WERI-Rb-1 (cell line): ENCODE measurements at regions not wholly inside any gene's neighbourhood (a gene's known extent, or its start where the extent isn't known, plus 50 kb on each side); places are given as distances from the start of the nearest gene placed in this dataset.

ENCODE experiments used
- DNase-seq: peaks from one replicate; pipeline ENCODE4 v3.0.0-alpha.2; 2020
- H3K27ac ChIP-seq: fragments of 250-450 bp; sonication (Bioruptor Pico); 2 replicates; pipeline ENCODE4 v1.5.1; 2020; ENCODE audit warnings: mild to moderate bottlenecking, moderate library complexity
- H3K27me3 ChIP-seq: fragments of 250-450 bp; sonication (Bioruptor Pico); 2 replicates; pipeline ENCODE4 v1.5.1; 2021; ENCODE audit warnings: mild to moderate bottlenecking, low read depth, moderate library complexity; ENCODE audit not compliant: insufficient read depth, severe bottlenecking
- H3K36me3 ChIP-seq: fragments of 250-450 bp; sonication (Bioruptor Pico); 2 replicates; pipeline ENCODE4 v1.5.1; 2020; ENCODE audit warnings: mild to moderate bottlenecking, moderate library complexity
- H3K4me3 ChIP-seq: 2 replicates; pipeline ENCODE4 v1.5.1; 2011; ENCODE audit warnings: low read depth, mild to moderate bottlenecking, control low read depth, low read length
- H3K9me3 ChIP-seq: fragments of 250-450 bp; sonication (Bioruptor Pico); 2 replicates; pipeline ENCODE4 v1.5.1; 2021; ENCODE audit warnings: mild to moderate bottlenecking, moderate library complexity; ENCODE audit not compliant: severe bottlenecking
- TF ChIP-seq, protein P1 (sequence below): IDR thresholded peaks from 2 replicates; pipeline ENCODE4 v1.5.1; 2011; ENCODE audit warnings: low read depth, mild to moderate bottlenecking, control low read depth, inconsistent platforms, low read length

DNA sequence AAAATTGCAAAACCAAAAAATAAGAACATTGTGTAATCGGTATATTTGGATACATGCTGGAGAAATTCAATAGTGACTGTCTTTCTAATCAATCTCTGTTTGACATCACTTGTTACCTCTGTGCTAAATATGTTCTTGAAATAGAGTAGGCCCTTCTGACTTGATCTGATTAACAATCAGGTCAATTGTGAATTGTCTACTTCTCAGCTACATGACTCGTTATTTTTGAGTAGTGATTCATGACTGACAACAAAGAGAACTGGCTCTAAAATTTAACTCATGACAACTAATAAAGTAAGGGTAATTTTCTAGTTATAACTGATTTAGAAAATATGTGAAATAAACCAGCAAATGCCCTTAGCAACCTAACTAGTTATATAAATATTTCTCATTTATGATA, 312.1 kb downstream of the TMX3 start:
- no peaks in the 10 kb centered on the region for H3K27me3 ChIP-seq
- no peak for DNase-seq
- H3K9me3 ChIP-seq = no peaks in the 10 kb centered on the region
- no peaks in the 10 kb centered on the region for H3K36me3 ChIP-seq
- H3K4me3 ChIP-seq = no peak overlapping the region
- H3K27ac ChIP-seq = no peak overlapping the region
- TF ChIP-seq, protein P1, sequence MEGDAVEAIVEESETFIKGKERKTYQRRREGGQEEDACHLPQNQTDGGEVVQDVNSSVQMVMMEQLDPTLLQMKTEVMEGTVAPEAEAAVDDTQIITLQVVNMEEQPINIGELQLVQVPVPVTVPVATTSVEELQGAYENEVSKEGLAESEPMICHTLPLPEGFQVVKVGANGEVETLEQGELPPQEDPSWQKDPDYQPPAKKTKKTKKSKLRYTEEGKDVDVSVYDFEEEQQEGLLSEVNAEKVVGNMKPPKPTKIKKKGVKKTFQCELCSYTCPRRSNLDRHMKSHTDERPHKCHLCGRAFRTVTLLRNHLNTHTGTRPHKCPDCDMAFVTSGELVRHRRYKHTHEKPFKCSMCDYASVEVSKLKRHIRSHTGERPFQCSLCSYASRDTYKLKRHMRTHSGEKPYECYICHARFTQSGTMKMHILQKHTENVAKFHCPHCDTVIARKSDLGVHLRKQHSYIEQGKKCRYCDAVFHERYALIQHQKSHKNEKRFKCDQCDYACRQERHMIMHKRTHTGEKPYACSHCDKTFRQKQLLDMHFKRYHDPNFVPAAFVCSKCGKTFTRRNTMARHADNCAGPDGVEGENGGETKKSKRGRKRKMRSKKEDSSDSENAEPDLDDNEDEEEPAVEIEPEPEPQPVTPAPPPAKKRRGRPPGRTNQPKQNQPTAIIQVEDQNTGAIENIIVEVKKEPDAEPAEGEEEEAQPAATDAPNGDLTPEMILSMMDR = no peak

DNA sequence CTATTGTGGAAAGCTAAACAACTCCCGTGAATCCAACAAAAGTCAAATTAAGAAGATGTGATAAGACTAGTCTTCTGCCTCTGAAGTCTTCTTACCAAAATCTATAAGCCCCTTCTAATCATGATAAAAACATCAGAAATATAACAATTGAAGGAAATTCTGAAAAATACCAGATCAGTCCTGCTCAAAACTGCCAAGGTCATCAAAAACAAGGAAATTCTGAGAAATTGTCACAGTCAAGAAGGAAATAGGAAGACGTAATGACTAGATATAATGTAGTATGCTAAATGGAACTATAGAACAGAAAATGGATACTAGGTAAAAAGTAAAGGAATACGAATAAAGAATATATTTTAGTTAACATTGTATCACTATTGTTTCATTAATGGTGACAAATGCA, 314.0 kb downstream of the TMX3 start:
- Histone ChIP-seq H3K27ac (no peak overlapping the region), H3K36me3 (no peaks in the 10 kb centered on the region), H3K27me3 (no peaks in the 10 kb centered on the region), H3K4me3 (no peak overlapping the region), H3K9me3 (no peaks in the 10 kb centered on the region)
- TF ChIP-seq, protein P1 = no peak
- DNase-seq = no peak

DNA sequence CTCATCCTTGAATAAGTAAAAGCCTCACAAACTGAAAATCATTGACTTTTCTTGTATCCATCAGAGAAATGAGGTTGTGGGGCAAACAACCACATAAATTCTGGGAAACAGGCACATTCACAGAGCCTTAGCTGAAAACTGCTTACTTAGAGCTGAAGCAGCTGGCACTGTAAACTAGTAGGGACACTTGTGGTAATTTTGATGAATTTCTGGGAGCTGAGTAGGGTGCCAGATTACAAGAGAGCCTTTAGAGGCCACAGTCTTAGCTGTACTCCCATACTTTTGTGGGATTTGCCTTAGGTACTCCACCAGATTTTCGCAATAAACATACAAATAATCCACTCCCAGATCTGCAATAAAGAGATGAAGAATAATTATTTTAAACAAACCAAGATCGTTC, 315.2 kb downstream of the TMX3 start:
- no peak for DNase-seq
- Histone ChIP-seq H3K27me3 (no peaks in the 10 kb centered on the region), H3K36me3 (no peaks in the 10 kb centered on the region), H3K27ac (no peak overlapping the region), H3K9me3 (no peaks in the 10 kb centered on the region), H3K4me3 (no peak overlapping the region)
- TF ChIP-seq, protein P1 = no peak

DNA sequence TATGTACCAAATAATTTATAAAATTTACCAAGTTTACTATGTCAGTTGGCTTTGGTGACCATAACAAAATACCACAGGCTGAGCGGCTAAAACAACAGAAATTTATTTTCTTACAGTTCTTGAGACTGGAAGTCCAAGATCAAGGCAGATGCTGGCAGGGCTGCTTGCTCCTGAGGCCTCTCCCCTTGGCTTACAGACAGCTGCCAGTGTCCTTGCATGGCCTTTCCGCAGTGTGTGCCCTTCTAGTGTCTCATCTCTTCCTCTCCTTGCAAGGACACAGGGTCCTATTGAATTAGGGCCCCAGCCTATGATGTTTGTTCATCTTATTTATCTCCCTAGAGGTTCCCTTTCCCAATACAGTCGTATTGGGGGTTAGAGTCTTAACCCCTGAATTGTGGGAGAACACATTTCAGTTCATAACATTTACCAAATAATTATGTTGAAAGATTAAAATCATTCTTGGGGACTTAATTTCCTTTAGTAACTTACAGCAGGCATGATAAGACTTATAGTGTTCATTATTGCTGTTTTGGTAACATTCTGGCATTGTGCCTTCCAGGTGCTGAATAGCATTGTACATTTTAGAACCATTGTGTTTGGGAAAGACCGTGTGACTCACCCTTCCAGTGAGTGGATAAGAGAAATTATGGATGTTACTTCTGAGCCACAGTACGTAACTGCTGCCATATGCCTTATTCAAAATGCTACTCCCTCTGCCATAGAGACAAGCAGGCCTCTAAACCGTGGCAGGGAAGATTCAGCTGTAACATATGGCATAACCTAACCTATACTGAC, 317.5 kb downstream of the TMX3 start:
- no peak overlapping the region for H3K4me3 ChIP-seq
- no peak for DNase-seq
- TF ChIP-seq, protein P1 = no peak
- no peaks in the 10 kb centered on the region for H3K36me3 ChIP-seq
- no peaks in the 10 kb centered on the region for H3K27me3 ChIP-seq
- no peak overlapping the region for H3K27ac ChIP-seq
- no peaks in the 10 kb centered on the region for H3K9me3 ChIP-seq

DNA sequence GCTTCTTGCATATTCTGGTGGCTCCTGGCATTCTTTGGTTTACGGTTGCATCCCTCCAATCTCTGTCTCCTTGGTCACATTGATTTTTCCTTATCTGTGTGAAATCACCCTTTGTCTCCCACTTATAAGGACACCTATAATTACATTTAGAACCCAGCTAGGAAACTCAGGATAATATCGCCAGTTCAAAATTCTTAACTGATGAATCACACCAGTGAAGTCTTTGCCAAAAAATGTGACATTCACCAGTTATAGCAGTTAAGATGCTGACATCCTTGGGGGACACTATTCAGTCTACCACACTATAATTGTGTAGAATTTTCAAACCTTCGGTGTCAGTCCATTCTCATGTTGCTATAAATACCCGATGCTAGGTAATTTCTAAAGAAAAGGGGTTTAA, 320.2 kb downstream of the TMX3 start:
- Histone ChIP-seq H3K36me3 (no peaks in the 10 kb centered on the region), H3K9me3 (no peaks in the 10 kb centered on the region), H3K27ac (no peak overlapping the region), H3K27me3 (no peaks in the 10 kb centered on the region), H3K4me3 (no peak overlapping the region)
- TF ChIP-seq, protein P1 = no peak
- no peak for DNase-seq

DNA sequence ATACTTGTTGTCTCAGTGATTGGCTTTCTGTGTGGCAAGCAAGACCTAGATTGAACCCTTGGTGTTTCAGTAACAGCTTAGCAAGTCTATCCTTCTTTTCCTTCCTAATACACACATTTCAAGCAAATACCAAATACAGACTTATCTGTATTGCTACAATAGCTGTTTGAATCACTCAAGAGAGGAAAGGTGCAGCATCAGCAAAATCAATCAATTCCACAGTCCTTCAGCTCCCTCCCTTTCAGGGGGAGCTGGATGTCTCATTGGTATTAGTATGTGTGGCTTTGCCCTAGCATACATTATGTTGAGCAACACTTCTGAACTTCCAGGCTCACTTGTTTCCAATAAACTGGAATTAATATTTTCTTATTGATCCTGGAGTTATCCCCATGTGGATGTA, 323.1 kb downstream of the TMX3 start:
- TF ChIP-seq, protein P1 = no peak
- H3K27me3 ChIP-seq = no peaks in the 10 kb centered on the region
- H3K36me3 ChIP-seq = no peaks in the 10 kb centered on the region

More for the DNA sequence above, 323.1 kb downstream of the TMX3 start:
- Histone ChIP-seq H3K9me3 (no peaks in the 10 kb centered on the region), H3K4me3 (no peak overlapping the region), H3K27ac (no peak overlapping the region)
- no peak for DNase-seq
